ENCODE measurements at regions not wholly inside any gene's neighbourhood (a gene's known extent, or its start where the extent isn't known, plus 50 kb on each side); places are given as distances from the start of the nearest gene placed in this dataset.
A peak's percentile ranks its signal among the peaks of the same experiment; 100 is the strongest.

DNA sequence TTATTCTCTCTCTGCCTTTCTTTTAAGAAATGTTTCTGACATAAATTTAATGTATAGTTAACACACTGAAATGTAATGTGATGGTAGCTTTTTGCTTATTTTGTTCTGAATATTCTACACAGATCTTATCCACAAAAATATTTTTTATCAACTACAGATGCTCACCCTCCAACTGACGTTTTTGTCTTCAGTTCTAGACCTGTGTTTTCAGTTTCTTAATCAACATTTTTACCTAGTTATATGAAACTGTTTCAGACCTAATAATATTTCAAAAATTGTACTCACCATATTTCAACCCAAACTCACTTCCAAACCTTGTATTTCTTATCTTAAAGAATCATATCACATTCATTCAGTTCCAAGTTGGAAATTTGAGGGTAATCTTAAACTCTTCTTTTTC, 452.8 kb downstream of the RFPL4B start:
- DNase-seq (ENCODE audit: insufficient read length, low spot score) (no peak), FAIRE-seq (no peak)
- TF ChIP-seq POLR2A (IDR thresholded peaks at IDR 0.05; ENCODE audit: low read depth, low read length), result no peak

DNA sequence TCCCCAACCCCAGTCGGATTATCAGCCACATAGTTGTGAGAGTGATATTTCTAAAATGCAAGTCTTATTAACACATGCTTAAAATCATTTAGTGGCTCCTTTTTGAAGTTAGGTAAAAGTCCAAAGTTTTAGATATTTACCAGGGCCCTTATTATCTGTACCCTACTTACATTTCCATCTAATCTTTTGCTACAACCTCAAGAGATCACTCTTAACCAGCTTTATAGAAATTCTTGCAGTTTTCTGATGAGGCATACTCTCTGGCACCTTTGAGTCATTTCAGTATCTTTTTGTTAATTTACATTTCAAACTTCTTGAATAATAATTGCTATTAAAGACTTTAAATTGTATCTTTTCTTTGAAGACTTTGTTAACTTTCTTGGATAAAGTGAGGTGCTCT, 453.3 kb downstream of the RFPL4B start:
- DNase-seq (ENCODE audit: insufficient read length, low spot score) (no peak), FAIRE-seq (no peak)
- no peak for TF ChIP-seq POLR2A (IDR thresholded peaks at IDR 0.05; ENCODE audit: low read depth, low read length)

DNA sequence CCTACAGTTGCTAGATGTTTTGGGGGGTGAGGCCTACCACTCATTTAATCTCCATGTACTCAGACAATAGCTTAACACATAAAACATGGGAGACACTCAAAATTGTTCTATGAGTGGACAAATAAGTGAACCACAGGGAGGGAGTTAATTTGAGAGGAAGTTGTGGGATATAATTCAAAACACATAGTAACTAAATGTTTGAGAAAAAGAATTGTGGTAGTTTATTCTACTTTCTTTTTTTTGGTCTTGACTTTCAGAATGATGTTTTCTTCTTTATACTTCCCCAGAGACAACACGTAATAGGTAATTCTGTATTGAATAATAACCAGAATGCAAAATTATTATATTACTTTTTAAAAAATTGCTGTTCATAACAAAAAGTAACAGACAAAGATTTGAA, 453.8 kb downstream of the RFPL4B start:
- DNase-seq (ENCODE audit: insufficient read length, low spot score) (no peak), FAIRE-seq (no peak)
- TF ChIP-seq POLR2A (IDR thresholded peaks at IDR 0.05; ENCODE audit: low read depth, low read length), result no peak

DNA sequence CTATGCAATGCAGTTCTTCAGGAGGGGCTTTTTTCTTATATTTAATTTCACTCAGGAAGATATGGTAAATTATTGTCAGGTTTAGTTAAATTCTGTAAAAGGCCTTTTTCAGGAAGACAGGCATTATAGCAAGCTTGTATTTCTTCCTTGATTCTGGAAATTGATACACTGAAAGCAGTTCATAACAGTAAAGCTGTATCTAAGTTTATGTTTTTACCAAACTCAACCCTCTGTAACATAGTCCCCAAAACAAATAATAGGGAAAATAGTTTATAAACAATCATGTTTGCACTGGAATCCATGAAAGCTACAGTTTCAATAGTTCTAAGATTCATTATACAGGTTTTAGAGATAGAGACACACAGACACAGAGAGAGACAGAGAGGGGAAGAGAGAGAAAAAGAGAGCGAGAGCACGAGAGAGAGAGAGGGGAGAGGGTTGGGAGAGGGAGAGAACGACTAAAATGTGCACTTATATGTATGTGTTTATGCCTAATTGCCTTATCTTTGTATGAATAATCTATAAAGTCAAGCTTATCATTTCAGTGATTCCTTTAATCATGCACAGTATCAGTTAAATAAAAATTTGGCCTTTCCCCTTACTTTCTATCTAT, 454.4 kb downstream of the RFPL4B start:
- FAIRE-seq (no peak), DNase-seq (ENCODE audit: insufficient read length, low spot score) (no peak)
- no peak for TF ChIP-seq POLR2A (IDR thresholded peaks at IDR 0.05; ENCODE audit: low read depth, low read length)

DNA sequence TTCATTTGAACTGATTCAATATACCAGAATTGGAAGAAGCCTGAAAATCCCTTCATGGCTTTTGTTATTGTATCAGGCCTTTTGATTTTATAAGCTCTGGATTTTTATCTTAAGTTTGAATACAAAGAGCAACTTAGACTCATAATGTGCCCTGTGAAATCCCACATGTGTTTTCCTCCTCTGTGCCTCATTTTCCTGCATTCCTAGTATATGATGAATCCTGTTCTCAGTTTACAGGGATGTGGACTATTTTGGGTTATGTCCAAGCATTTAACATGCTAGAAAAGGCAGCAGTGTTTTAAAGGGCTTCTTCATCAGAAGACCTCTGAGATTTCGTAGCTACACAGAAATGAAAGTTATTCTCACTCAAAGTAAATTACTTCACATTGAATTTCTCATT, 455.0 kb downstream of the RFPL4B start:
- no peak for DNase-seq (ENCODE audit: insufficient read length, low spot score)
- TF ChIP-seq POLR2A (IDR thresholded peaks at IDR 0.05; ENCODE audit: low read depth, low read length), result no peak
- peak; percentile 58 for FAIRE-seq

DNA sequence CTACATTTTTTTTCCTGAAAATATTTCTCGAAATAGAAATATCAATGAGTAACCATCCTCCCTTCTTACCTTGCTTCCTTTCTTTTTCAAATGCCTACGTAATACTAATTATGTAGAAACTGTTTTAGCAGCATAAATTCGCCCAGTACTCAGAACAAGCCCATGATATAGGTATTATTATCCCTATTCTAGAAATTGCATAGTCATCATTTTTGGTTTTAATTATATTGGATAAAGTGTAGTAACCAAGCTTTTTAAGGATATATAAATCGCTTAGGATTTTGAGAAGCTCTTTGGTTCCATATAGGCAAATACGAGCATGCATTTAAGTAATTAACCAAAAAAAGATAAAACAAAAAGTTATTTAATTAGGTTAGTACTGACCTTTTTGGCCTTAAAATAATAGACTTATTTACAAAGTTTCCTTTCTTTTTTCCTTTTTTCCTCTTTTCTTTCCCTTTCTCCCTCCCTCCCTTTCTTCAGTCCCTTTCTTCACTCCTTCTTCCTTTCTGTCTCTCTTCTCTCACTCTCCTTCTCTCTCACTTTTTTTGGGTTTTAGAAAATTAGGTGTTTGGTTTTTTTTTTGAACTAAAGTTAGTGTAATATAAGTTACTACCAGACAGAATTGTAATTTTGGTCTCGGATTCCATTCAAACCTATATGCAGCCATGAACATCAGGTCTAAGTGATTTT, 457.7 kb downstream of the RFPL4B start:
- no peak for FAIRE-seq
- TF ChIP-seq POLR2A (IDR thresholded peaks at IDR 0.05; ENCODE audit: low read depth, low read length), result no peak
- DNase-seq (ENCODE audit: insufficient read length, low spot score), result no peak

DNA sequence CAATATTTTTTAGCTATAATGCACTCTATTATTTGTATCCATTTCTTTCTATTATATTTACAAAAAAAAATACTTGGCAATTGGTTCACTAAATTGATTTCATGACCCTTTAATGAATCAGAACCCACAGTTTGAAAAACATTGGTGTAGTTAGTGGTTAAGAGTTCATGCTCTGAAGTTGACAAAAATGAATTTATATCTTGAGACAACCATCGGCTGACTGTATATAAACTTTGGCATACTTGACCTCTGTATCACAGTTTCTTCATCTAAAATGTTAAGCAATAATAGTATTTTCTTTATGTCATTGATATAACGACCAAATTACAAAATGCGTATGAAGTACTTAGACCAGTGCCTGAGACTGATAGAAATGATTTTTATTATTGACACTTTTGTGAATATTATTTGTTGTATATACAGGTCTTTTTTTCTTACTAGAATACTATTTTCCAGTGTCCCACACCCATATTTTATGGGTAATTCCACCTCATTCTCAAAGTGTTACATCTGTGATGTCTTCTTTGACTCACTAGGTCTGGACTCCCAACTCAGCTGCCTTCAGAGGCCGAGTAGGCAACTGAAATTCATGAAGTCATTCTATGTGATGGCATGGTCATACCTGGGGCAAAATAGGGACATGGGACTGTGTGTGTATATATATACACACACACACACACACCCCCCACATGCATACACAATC, 459.2 kb downstream of the RFPL4B start:
- no peak for FAIRE-seq
- TF ChIP-seq POLR2A (IDR thresholded peaks at IDR 0.05; ENCODE audit: low read depth, low read length), result no peak
- DNase-seq (ENCODE audit: insufficient read length, low spot score), result no peak

DNA sequence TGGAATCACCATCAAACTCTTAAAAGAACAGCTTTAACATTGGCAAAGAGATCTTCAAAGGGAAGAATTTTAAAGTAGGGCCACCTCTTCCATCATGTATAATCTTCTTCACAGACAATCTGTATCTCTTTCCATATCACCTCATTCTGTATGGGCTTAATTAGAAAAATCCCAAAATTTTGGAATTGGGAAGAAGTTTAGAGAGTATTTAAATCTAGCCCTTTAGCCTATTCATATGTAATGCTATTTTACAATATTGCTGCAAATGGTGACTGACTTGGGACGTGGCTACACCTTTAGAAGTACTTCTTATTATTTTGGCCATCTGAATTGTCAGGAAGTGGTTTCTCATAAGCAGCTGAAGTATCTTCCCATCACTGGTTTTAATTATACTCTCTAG, 474.3 kb downstream of the RFPL4B start:
- TF ChIP-seq POLR2A (IDR thresholded peaks at IDR 0.05; ENCODE audit: low read depth, low read length), result no peak
- no peak for DNase-seq (ENCODE audit: insufficient read length, low spot score)
- FAIRE-seq, result no peak

DNA sequence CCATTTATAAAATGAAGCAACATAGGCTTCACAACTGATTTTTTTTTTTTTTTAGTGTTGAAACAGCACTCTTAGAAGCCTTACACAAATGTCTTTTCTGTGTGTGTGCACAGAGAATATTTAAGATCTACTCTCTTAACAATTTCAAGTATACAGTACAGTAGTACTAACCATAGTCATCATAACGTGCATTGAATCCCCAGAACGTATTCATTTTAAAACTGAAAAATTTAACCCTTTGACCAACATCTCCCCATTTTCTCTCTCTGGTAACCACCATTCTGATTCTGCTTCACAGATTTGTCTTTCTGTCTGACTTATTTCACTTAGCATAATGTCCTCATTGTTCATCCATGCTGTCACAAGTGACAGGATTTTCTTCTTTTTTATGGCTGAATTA, 475.6 kb downstream of the RFPL4B start:
- no peak for DNase-seq (ENCODE audit: insufficient read length, low spot score)
- no peak for TF ChIP-seq POLR2A (IDR thresholded peaks at IDR 0.05; ENCODE audit: low read depth, low read length)
- FAIRE-seq, result no peak

DNA sequence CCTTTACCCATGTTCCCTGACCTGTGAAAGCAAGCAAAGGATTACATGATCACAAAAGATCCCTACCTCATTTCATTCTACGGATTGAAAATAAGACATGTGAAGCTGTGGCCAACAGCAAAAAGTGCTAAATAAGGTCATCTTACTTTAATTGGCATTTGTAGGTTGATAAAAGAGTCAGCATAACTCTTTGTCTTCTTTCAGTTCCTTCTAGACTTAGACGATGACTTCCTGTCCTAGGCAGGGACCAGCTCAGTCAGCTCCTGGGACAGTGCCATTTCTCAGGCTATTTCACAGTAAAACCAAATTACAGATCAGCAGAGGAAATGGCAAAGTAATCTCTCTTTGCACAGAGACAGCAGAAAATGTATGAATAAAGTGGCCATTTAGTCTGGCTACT, 480.7 kb downstream of the RFPL4B start:
- no peak for DNase-seq (ENCODE audit: insufficient read length, low spot score)
- no peak for FAIRE-seq
- TF ChIP-seq POLR2A (IDR thresholded peaks at IDR 0.05; ENCODE audit: low read depth, low read length), result no peak

DNA sequence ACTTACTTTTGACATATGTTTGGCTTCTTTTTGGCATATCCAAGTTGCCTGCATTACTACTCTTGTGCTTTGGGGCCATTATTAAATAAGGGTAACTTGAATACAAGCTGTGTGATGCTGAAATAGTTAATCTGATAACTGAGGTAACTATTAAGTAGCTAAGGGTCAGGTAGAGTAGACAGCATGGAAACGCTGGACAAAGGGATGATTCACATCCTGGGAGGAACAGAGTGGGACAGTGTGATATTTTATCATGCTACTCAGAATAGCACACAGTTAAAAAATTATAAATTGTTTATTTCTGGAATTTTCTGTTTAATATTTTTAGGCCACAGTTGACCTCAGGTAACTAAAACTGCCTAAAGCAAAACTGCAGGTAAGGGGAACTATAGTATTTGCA, 483.9 kb downstream of the RFPL4B start:
- no peak for FAIRE-seq
- no peak for DNase-seq (ENCODE audit: insufficient read length, low spot score)
- no peak for TF ChIP-seq POLR2A (IDR thresholded peaks at IDR 0.05; ENCODE audit: low read depth, low read length)

DNA sequence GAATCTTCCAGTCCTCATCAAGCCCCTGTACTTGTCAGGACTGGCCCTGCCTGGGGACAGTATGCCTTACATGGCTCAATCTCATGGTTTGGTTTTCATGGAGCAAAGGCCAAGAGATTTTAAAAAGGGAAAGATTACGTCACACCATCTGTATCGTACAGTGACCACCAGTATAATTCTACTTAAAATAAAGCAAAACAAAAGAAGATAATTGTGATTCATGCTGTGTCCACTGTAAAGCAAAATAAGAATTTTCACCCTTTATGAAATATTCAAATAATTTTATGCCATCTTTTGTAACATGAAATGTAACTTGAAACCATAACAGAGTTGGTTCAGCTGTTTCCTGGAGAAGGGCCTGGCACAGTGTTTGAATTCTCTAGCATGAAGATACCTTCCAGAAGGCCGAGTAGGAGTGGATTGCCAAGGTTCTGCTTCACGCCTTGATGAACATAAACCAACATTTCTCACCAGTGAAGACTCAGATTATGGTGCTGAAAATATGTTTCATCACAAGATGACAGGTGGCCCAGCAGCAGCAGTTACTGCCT, 486.5 kb downstream of the RFPL4B start:
- TF ChIP-seq POLR2A (IDR thresholded peaks at IDR 0.05; ENCODE audit: low read depth, low read length), result no peak
- no peak for DNase-seq (ENCODE audit: insufficient read length, low spot score)
- no peak for FAIRE-seq

DNA sequence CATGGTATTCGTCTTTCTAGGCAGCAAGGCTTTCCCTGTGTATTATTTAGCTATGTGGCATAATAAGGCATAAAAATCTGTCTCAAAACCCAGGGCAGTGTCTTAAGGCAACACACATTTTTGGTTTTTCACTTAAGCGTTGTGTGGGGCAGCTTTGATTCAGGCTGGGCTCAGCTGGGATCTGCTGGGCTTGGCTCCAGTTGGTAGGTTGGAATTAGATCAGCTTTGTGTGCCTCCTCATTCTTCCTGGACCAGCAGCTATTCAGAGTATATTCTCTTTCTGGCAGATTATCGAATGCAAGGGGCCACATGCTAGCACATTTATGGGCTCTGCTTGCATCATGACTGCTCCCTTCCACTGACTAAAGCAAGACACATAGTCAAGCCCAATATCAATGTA, 487.9 kb downstream of the RFPL4B start:
- no peak for TF ChIP-seq POLR2A (IDR thresholded peaks at IDR 0.05; ENCODE audit: low read depth, low read length)
- FAIRE-seq, result no peak
- DNase-seq (ENCODE audit: insufficient read length, low spot score), result no peak

DNA sequence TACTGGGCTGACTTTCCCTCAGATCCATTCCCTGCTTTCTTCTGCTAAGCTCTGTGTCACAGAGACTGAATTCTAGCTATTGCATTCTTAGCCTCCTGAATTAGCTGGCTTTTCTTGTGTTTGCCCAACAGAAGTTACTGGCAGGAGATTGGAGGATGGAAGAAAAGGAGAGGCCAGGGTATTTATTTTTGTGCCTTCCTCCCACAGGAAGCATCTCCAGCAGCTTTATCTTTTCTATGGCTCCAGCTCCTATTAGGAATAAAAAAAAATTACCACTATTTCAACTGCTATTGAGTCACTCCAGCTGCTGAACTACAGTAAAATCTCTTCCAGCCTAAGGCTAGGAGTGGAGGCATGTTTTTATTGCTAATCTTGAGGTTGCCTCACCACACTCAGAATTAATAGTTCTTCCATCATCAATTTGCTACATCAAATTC, 492.4 kb downstream of the RFPL4B start:
- no peak for TF ChIP-seq POLR2A (IDR thresholded peaks at IDR 0.05; ENCODE audit: low read depth, low read length)
- DNase-seq (ENCODE audit: insufficient read length, low spot score), result no peak
- no peak for FAIRE-seq
